Hepatocyte (in vitro differentiated cells): ENCODE measurements at regions not wholly inside any gene's neighbourhood (a gene's known extent, or its start where the extent isn't known, plus 50 kb on each side); places are given as distances from the start of the nearest gene placed in this dataset.
"Not testable (repeated sequence)": the region's sequence is repeated elsewhere in the genome, so short reads cannot be mapped to it uniquely, and the experiment has no call there.

Source experiments
- DNase-seq: peaks from one replicate; pipeline ENCODE4 v3.0.0-alpha.2; 2016; ENCODE audit warnings: low spot score
- H2AFZ ChIP-seq: fragments of 200-600 bp; sonication (generic); 2 replicates; pipeline ENCODE4 v1.6.0; 2016; ENCODE audit warnings: antibody characterized with exemption, mild to moderate bottlenecking
- H3K27ac ChIP-seq: fragments of 200-600 bp; sonication (generic); 2 replicates; pipeline ENCODE4 v1.5.1; 2016; ENCODE audit warnings: mild to moderate bottlenecking
- H3K27me3 ChIP-seq: fragments of 200-600 bp; sonication (generic); 2 replicates; pipeline ENCODE4 v1.6.1; 2016
- H3K36me3 ChIP-seq: fragments of 200-600 bp; sonication (generic); replicated peaks from 2 replicates; pipeline ENCODE4 v1.5.1; 2016; ENCODE audit warnings: low read depth; ENCODE audit not compliant: insufficient read depth
- H3K4me1 ChIP-seq: fragments of 200-600 bp; sonication (generic); 2 replicates; pipeline ENCODE4 v1.5.1; 2016; ENCODE audit warnings: mild to moderate bottlenecking, moderate library complexity; ENCODE audit not compliant: insufficient read depth
- H3K4me2 ChIP-seq: fragments of 200-600 bp; sonication (generic); 2 replicates; pipeline ENCODE4 v1.6.0; 2016
- H3K4me3 ChIP-seq: fragments of 200-600 bp; sonication (generic); 2 replicates; pipeline ENCODE4 v1.5.1; 2016; ENCODE audit warnings: mild to moderate bottlenecking
- H3K79me2 ChIP-seq: fragments of 200-600 bp; sonication (generic); 2 replicates; pipeline ENCODE4 v1.6.0; 2017; ENCODE audit warnings: mild to moderate bottlenecking
- H3K9me2 ChIP-seq: fragments of 200-600 bp; sonication (generic); replicated peaks from 2 replicates; pipeline ENCODE4 v1.6.0; 2017; ENCODE audit warnings: mild to moderate bottlenecking; ENCODE audit not compliant: insufficient read depth
- H3K9me3 ChIP-seq: fragments of 200-600 bp; sonication (generic); 2 replicates; pipeline ENCODE4 v1.5.1; 2016; ENCODE audit warnings: low read depth, mild to moderate bottlenecking
- H4K20me1 ChIP-seq: fragments of 200-600 bp; sonication (generic); 2 replicates; pipeline ENCODE4 v1.6.0; 2016; ENCODE audit warnings: mild to moderate bottlenecking; ENCODE audit not compliant: insufficient read depth, poor library complexity, severe bottlenecking
- EZH2 ChIP-seq: fragments of 200-600 bp; sonication (generic); IDR thresholded peaks from 2 replicates; pipeline ENCODE4 v1.6.1; 2016; ENCODE audit warnings: antibody characterized with exemption, mild to moderate bottlenecking, borderline replicate concordance
- EZH2phosphoT487 ChIP-seq: fragments of 200-600 bp; sonication (generic); IDR thresholded peaks from one replicate; pipeline ENCODE4 v1.6.1; 2018; ENCODE audit warnings: antibody characterized with exemption, mild to moderate bottlenecking, low read depth, moderate library complexity; ENCODE audit not compliant: unreplicated experiment, severe bottlenecking
- WGBS: methylation state at CpG from one replicate; pipeline ENCODE4 v1.1.6; 2016; ENCODE audit warnings: low lambda C conversion rate; ENCODE audit errors: missing lambda C conversion rate; 5-methylcytosine and 5-hydroxymethylcytosine counted together
- TF ChIP-seq, protein P1 (sequence below): fragments of 200-600 bp; sonication (generic); IDR thresholded peaks from 2 replicates; pipeline ENCODE4 v1.5.1; 2016; ENCODE audit warnings: antibody characterized with exemption, mild to moderate bottlenecking; ENCODE audit not compliant: poor library complexity

DNA sequence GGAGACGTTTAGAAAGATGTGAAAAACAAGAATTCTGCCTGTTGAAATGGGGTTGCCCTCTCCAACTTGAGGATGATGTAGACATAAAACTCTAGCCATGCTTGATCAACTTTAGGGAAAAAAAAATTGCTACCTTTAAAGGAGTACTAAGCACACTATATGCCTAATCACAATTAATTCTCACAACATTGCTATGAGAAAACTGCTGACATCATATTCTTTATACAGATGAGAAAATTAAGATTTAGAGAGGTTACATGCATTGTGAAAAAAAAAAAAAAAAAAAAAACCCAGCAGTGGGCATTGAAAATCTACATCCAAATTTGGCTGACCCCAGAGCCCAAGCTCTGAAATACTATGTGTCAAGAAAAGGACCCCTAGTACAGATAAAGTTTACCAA lies 617.2 kb upstream of the ADGRL2 start:
- Histone ChIP-seq H3K27me3 (no peaks in the 10 kb centered on the region), H3K36me3 (no peaks in the 10 kb centered on the region), H3K27ac (no peak overlapping the region), H3K4me3 (no peak overlapping the region), H3K9me2 (no peaks in the 10 kb centered on the region), H3K4me2 (no peak overlapping the region), H3K4me1 (no peaks in the 10 kb centered on the region), H4K20me1 (no peaks in the 10 kb centered on the region), H3K79me2 (no peaks in the 10 kb centered on the region), H2AFZ (no peak overlapping the region), H3K9me3 (no peaks in the 10 kb centered on the region)
- no peak for TF ChIP-seq EZH2phosphoT487
- TF ChIP-seq, protein P1, sequence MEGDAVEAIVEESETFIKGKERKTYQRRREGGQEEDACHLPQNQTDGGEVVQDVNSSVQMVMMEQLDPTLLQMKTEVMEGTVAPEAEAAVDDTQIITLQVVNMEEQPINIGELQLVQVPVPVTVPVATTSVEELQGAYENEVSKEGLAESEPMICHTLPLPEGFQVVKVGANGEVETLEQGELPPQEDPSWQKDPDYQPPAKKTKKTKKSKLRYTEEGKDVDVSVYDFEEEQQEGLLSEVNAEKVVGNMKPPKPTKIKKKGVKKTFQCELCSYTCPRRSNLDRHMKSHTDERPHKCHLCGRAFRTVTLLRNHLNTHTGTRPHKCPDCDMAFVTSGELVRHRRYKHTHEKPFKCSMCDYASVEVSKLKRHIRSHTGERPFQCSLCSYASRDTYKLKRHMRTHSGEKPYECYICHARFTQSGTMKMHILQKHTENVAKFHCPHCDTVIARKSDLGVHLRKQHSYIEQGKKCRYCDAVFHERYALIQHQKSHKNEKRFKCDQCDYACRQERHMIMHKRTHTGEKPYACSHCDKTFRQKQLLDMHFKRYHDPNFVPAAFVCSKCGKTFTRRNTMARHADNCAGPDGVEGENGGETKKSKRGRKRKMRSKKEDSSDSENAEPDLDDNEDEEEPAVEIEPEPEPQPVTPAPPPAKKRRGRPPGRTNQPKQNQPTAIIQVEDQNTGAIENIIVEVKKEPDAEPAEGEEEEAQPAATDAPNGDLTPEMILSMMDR, result no peak
- TF ChIP-seq EZH2, result no peak
- no peak for DNase-seq
- WGBS, result 96% methylated on average over 1 of the region's 1 CpG

DNA sequence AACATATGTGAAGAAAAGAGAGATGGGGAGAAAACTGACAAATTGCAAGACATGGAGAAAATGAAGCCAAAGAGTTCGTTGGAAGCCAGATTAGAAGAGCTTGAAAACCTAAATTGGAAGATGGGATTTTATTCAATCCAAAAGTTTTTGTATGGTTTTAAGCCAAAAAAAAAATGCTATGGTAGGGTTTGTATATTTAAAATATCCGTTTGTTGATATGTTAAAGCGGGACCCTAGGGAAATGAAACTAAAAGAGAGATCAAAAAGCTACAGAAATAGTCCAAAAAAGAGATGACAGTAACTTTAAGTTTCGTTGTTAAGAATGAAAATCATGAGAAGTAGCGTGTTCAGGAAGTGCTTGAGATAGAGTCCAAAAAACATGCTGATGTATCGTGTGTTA lies 617.7 kb upstream of the ADGRL2 start:
- WGBS, result 91% methylated on average over 6 of the region's 6 CpGs
- Histone ChIP-seq H3K27me3 (no peaks in the 10 kb centered on the region), H3K4me2 (no peak overlapping the region), H3K4me3 (no peak overlapping the region), H3K27ac (no peak overlapping the region), H2AFZ (no peak overlapping the region), H3K4me1 (no peaks in the 10 kb centered on the region), H3K9me2 (no peaks in the 10 kb centered on the region), H3K36me3 (no peaks in the 10 kb centered on the region), H3K79me2 (no peaks in the 10 kb centered on the region), H3K9me3 (no peaks in the 10 kb centered on the region), H4K20me1 (no peaks in the 10 kb centered on the region)
- DNase-seq, result no peak
- TF ChIP-seq, protein P1, result no peak
- TF ChIP-seq EZH2phosphoT487 (no peak), EZH2 (no peak)

DNA sequence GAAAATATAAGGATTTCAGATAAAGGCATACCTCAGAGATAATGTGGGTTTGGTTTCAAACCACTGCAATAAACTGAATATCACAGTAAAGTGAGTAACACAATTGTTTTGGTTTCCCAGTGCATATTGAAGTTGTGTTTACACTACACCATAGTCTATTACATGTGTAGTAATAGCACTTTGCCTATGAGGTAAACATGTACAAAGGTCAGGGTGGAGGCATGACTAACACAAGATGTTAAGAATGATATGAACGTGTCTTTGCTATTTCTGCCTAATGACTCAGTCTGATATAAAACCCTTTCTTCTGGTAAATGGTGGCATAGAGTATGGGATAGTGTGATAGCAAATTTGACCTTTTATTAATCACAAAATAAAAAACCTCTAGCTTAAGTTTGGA lies 621.5 kb upstream of the ADGRL2 start:
- no peak overlapping the region for H3K4me3 ChIP-seq
- H3K4me1 ChIP-seq, result no peaks in the 10 kb centered on the region
- H3K9me2 ChIP-seq, result no peaks in the 10 kb centered on the region
- no peak for TF ChIP-seq EZH2phosphoT487
- TF ChIP-seq EZH2, result no peak
- TF ChIP-seq, protein P1, result no peak
- peak overlapping the region; percentile 77 for H3K27ac ChIP-seq
- H3K36me3 ChIP-seq, result no peaks in the 10 kb centered on the region
- H3K79me2 ChIP-seq, result no peaks in the 10 kb centered on the region
- H2AFZ ChIP-seq, result no peak overlapping the region
- H4K20me1 ChIP-seq, result no peaks in the 10 kb centered on the region
- H3K27me3 ChIP-seq, result no peaks in the 10 kb centered on the region
- no peaks in the 10 kb centered on the region for H3K9me3 ChIP-seq
- DNase-seq, result peak; percentile 64
- H3K4me2 ChIP-seq, result no peak overlapping the region
- 19% methylated on average over 1 of the region's 1 CpG for WGBS

DNA sequence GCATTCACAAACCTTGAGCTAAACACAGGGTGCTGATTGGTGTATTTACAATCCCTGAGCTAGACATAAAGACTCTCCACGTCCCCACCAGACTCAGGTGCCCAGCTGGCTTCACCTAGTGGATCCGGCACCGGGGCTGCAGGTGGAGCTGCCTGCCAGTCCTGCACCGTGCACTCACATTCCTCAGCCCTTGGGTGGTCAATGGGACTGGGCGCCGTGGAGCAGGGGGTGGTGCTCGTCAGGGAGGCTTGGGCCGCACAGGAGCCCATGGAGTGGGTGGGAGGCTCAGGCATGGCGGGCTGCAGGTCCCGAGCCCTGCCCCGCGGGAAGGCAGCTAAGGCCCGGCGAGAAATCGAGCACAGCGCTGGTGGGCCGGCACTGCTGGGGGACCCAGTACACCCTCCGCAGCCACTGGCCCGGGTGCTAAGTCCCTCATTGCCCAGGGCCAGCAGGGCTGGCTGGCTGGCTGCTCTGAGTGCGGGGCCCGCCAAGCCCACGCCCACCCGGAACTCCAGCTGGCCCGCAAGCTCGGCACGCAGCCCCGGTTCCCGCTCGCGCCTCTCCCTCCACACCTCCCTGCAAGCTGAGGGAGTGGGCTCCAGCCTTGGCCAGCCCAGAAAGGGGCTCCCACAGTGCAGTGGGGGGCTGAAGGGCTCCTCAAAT lies 622.2 kb upstream of the ADGRL2 start:
- H3K4me3 ChIP-seq, H4K20me1 ChIP-seq, H2AFZ ChIP-seq, H3K9me2 ChIP-seq, DNase-seq, H3K4me2 ChIP-seq, H3K27me3 ChIP-seq, H3K36me3 ChIP-seq, H3K9me3 ChIP-seq, H3K79me2 ChIP-seq, H3K4me1 ChIP-seq: not testable (repeated sequence)
- WGBS, result 97% methylated on average over 29 of the region's 30 CpGs
- peak overlapping the region; percentile 77 for H3K27ac ChIP-seq
